T-helper 2 cell treated with Interferon-gamma antibody and Interleukin-4, amounts not matched to agents 5 μg/mL and 100 μg/mL, for 36 hours (primary cell): ENCODE measurements at regions not wholly inside any gene's neighbourhood (a gene's known extent, or its start where the extent isn't known, plus 50 kb on each side); places are given as distances from the start of the nearest gene placed in this dataset.

Experiments used
- DNase-seq: peaks from one replicate; pipeline ENCODE4 v3.0.0; 2021; ENCODE audit warnings: low spot score
- H3K27ac Mint-ChIP-seq: one replicate; pipeline ENCODE4 v1.8.0; 2021; ENCODE audit warnings: mild to moderate bottlenecking, mixed read lengths
- H3K27me3 Mint-ChIP-seq: one replicate; pipeline ENCODE4 v1.8.0; 2021; ENCODE audit warnings: low read depth, mixed read lengths
- H3K36me3 Mint-ChIP-seq: one replicate; pipeline ENCODE4 v1.8.0; 2021; ENCODE audit warnings: low read depth, mixed read lengths
- H3K4me1 Mint-ChIP-seq: one replicate; pipeline ENCODE4 v1.8.0; 2021; ENCODE audit warnings: low read depth, mixed read lengths
- H3K4me3 Mint-ChIP-seq: one replicate; pipeline ENCODE4 v1.8.0; 2022; ENCODE audit warnings: mild to moderate bottlenecking, moderate library complexity, mixed read lengths
- H3K9me3 Mint-ChIP-seq: one replicate; pipeline ENCODE4 v1.8.0; 2021; ENCODE audit warnings: mixed read lengths

GRCh38 chr12:69105101-69105962 lies 134.0 kb upstream of the CPSF6 start:
- Mint-ChIP-seq H3K36me3 (no peaks in the 10 kb centered on the region), H3K27ac (no peak overlapping the region), H3K27me3 (no peaks in the 10 kb centered on the region), H3K4me1 (no peaks in the 10 kb centered on the region), H3K4me3 (no peak overlapping the region), H3K9me3 (no peaks in the 10 kb centered on the region)
- DNase-seq: no peak

- H3K27ac Mint-ChIP-seq: no peak overlapping the region
- DNase-seq: no peak
- H3K9me3 Mint-ChIP-seq: no peaks in the 10 kb centered on the region
- no peaks in the 10 kb centered on the region for H3K4me1 Mint-ChIP-seq
- H3K4me3 Mint-ChIP-seq: no peak overlapping the region
- H3K36me3 Mint-ChIP-seq: no peaks in the 10 kb centered on the region
- no peaks in the 10 kb centered on the region for H3K27me3 Mint-ChIP-seq
These were observed 132.8 kb upstream of the CPSF6 start for GRCh38 chr12:69106482-69107118.

DNA sequence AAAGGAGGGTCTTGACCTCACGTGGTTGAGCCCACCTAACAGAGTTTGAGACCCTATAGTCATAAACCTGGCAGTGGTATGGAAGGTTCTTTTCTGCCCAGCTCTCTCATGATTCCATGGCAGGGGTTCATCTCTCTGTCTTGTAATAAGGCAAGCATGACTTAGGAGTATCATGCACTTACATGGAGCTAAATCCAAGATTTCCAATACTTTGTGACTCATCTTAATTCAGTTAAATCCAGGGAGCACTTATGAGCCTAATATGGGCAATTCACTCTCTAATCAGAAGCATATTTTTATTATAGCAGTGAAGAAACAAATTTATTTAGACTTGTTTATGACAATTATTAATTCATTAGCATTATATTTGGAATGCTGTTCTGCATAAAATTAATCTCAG lies 131.8 kb upstream of the CPSF6 start:
- no peak for DNase-seq

DNA sequence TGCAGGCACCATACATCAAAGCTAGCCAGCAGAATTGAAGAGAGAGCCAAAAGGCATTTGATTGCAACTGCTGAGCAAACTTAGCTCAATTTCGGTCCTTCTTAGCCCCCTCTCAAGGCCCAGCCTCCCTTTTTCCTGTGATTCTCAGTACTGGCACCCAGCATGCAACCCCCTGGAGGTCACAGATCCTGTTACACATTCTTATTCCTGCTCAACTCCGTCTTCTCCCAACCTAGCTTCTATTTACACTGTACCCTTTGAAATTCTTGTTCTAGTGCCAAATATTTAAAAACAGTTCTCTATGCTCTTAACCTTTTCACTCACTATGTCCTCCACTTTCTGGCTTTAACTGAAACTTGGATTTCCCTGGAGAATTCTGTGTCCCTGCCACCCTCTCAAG lies 131.3 kb upstream of the CPSF6 start:
- Mint-ChIP-seq H3K27me3 (peaks cover 6% of the 10 kb centered on the region), H3K4me3 (no peak overlapping the region)

More for the DNA sequence above, 131.8 kb upstream of the CPSF6 start:
- no peaks in the 10 kb centered on the region for H3K36me3 Mint-ChIP-seq
- H3K27ac Mint-ChIP-seq: no peak overlapping the region
- no peak overlapping the region for H3K4me3 Mint-ChIP-seq
- peaks cover 4% of the 10 kb centered on the region for H3K27me3 Mint-ChIP-seq
- H3K9me3 Mint-ChIP-seq: no peaks in the 10 kb centered on the region
- H3K4me1 Mint-ChIP-seq: no peaks in the 10 kb centered on the region

DNA sequence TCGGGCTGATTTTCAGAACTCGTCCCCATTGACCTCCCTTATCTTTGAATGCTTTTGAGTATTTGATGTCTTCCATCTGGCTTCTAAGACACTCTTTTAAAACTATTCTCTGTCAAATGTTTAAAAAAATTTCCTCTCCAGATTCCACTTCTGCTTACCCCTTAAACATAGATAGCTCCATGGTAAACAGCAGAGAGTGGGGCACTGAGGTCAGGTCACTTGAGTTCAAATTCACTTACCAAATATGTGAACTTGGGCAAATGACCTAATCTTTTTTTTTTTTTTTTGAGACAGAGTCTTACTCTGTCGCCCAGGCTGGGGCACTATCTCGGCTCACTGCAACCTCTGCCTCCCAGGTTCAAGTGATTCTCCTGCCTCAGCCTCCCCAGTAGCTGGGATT lies 126.8 kb upstream of the CPSF6 start:
- Mint-ChIP-seq H3K36me3 (no peaks in the 10 kb centered on the region), H3K4me3 (no peak overlapping the region), H3K9me3 (no peaks in the 10 kb centered on the region), H3K27ac (no peak overlapping the region), H3K27me3 (peaks cover 6% of the 10 kb centered on the region), H3K4me1 (no peaks in the 10 kb centered on the region)
- DNase-seq: no peak

More for the DNA sequence above, 131.3 kb upstream of the CPSF6 start:
- Mint-ChIP-seq H3K36me3 (no peaks in the 10 kb centered on the region), H3K4me1 (no peaks in the 10 kb centered on the region), H3K9me3 (no peaks in the 10 kb centered on the region), H3K27ac (no peak overlapping the region)
- no peak for DNase-seq

GRCh38 chr12:69115099-69115498 lies 124.3 kb upstream of the CPSF6 start:
- H3K27me3 Mint-ChIP-seq: peaks cover 6% of the 10 kb centered on the region
- H3K27ac Mint-ChIP-seq: no peak overlapping the region
- H3K36me3 Mint-ChIP-seq: no peaks in the 10 kb centered on the region
- H3K9me3 Mint-ChIP-seq: no peaks in the 10 kb centered on the region
- no peak overlapping the region for H3K4me3 Mint-ChIP-seq
- DNase-seq: no peak
- H3K4me1 Mint-ChIP-seq: no peaks in the 10 kb centered on the region

DNA sequence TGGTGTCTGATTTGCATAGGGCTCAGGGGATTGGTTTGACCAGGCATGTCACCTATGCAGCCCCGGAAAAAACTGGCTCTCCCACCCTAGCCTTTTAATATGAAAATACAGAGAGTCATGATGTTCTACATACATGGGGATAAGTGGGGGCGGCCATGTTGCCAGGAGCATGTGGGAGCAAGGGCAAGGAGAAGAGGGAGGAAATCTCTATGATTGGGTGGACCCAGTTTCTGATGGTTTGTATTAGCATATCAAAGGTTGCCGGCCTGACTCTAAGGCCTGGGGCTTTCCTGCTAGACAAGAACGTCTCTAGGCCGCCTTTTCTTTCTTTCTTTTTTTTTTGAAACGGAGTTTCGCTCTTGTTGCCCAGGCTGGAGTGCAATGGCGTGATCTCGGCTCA lies 123.4 kb upstream of the CPSF6 start:
- no peak for DNase-seq
- Mint-ChIP-seq H3K36me3 (no peaks in the 10 kb centered on the region), H3K27me3 (peaks cover 6% of the 10 kb centered on the region), H3K4me3 (no peak overlapping the region), H3K9me3 (no peaks in the 10 kb centered on the region), H3K27ac (no peak overlapping the region), H3K4me1 (no peaks in the 10 kb centered on the region)

DNA sequence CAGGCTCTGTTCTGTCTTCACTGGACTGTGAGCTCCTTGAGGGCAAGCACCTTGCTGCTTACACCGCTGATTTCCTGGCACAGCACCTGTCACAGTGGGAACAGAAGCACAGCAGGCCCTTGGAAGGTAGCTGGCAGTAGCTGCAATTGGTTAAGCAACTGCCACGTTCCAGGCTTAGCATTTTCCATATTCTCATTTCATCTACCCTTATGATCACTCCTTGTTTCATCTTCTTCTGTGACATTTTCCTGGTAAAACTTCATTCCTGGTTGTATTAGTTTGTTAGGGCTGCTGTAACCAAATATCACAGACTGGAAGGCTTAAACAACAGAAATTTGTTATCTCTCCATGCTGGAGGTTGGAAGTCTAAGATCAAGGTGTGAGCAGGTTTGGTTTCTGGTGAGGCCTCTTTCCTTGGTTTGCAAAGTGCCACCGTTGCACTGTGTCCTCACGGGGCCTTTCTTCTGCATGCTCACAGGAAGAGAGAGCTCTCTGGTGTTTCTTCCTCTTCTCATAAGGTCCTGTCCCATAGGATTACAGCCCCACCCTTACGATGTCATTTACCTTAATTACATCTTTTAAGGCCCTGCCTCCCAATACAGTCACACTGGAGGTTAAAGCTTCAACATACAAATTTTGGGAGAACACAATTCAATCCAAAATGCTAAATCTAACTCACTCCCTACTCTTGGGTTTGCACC lies 121.7 kb upstream of the CPSF6 start:
- H3K27ac Mint-ChIP-seq: no peak overlapping the region
- H3K27me3 Mint-ChIP-seq: no peaks in the 10 kb centered on the region
- H3K9me3 Mint-ChIP-seq: no peaks in the 10 kb centered on the region
- H3K4me3 Mint-ChIP-seq: no peak overlapping the region
- no peaks in the 10 kb centered on the region for H3K36me3 Mint-ChIP-seq
- no peak for DNase-seq
- H3K4me1 Mint-ChIP-seq: no peaks in the 10 kb centered on the region

- DNase-seq: no peak
- H3K27me3 Mint-ChIP-seq: no peaks in the 10 kb centered on the region
- H3K36me3 Mint-ChIP-seq: no peaks in the 10 kb centered on the region
- no peaks in the 10 kb centered on the region for H3K4me1 Mint-ChIP-seq
- H3K4me3 Mint-ChIP-seq: no peak overlapping the region
- no peak overlapping the region for H3K27ac Mint-ChIP-seq
- H3K9me3 Mint-ChIP-seq: no peaks in the 10 kb centered on the region
These were observed 120.9 kb upstream of the CPSF6 start for GRCh38 chr12:69118516-69118915.

DNA sequence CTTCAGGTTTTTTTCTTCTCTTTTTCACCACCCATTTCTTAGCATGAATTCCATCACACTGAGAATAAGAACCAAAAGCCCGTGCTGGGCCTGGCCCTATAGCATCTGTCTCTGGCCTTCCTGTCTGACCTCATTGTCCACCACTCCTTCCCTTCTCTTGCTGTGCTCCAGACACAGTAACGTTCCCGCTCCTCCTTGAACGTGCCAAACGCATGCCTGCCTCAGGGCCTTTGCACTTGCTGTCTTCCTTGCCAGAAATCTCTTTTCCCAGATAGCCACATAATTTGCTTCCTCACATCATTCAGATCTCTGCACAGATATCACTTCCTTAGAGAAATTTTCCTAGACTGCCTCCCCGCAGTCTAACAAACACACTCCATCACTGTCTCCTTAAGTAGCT lies 119.6 kb upstream of the CPSF6 start:
- no peaks in the 10 kb centered on the region for H3K27me3 Mint-ChIP-seq
- no peaks in the 10 kb centered on the region for H3K4me1 Mint-ChIP-seq
- H3K4me3 Mint-ChIP-seq: no peak overlapping the region
- H3K36me3 Mint-ChIP-seq: no peaks in the 10 kb centered on the region
- no peak overlapping the region for H3K27ac Mint-ChIP-seq
- no peak for DNase-seq
- no peaks in the 10 kb centered on the region for H3K9me3 Mint-ChIP-seq

GRCh38 chr12:69120354-69120753 lies 119.0 kb upstream of the CPSF6 start:
- no peak for DNase-seq
- Mint-ChIP-seq H3K36me3 (no peaks in the 10 kb centered on the region), H3K4me1 (no peaks in the 10 kb centered on the region), H3K9me3 (no peaks in the 10 kb centered on the region), H3K27me3 (no peaks in the 10 kb centered on the region), H3K4me3 (no peak overlapping the region), H3K27ac (no peak overlapping the region)

DNA sequence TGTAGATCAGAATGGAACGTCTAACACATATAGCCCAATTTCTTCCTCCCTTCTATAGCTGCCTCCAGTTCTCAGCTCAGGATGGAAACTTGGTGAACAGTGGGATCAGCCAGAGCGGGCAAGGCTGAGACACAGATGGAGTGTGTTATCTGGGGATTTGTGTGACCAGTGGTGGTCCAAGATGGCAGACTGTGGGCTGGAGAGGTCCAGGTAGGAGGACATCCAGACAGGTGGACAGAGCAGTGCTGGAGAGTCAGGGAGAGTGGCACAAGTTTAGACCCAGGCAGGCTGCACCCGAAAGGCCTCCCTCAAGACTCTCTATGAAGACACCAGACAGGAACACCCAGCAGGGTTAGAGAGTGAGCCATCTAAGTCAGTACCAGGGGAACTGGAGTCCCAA lies 116.1 kb upstream of the CPSF6 start:
- H3K36me3 Mint-ChIP-seq: no peaks in the 10 kb centered on the region
- H3K27me3 Mint-ChIP-seq: no peaks in the 10 kb centered on the region
- H3K9me3 Mint-ChIP-seq: no peaks in the 10 kb centered on the region
- H3K4me3 Mint-ChIP-seq: no peak overlapping the region
- DNase-seq: no peak
- no peak overlapping the region for H3K27ac Mint-ChIP-seq
- no peaks in the 10 kb centered on the region for H3K4me1 Mint-ChIP-seq

DNA sequence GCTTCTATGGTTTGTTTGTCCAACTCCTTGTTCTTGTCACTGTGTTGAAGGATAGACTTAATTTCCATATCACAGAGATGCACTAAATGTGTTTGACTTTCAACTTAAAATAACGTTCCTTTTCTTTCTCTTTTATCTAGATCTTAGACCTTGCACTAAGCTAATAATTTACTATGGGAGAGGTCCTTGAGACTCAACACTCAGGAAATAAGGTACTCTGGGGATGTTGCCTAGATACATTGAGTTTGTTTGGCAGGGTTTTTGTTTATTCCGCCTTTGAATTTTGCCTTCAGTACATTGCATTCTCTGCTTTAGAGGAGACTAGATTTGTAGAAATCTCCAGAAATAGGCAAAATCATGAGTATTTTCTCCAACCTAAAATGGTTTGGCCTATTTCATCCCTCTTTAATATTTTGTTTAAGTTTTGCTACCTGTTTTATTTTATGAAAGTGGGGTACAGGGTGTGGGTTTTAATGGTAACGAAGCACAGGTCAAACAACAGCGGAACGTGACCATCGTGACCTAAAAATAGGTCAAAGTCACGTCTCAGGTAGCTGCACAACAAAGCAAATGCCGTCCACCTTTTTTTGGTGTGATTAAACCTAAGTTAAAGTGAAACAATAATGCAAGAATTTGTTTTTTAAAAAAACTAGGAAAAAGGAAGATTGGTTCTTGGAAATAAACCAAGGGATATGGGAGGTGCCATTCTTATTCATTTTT lies 115.3 kb upstream of the CPSF6 start:
- no peaks in the 10 kb centered on the region for H3K27me3 Mint-ChIP-seq
- no peak overlapping the region for H3K27ac Mint-ChIP-seq
- H3K4me3 Mint-ChIP-seq: no peak overlapping the region
- H3K4me1 Mint-ChIP-seq: no peaks in the 10 kb centered on the region
- no peak for DNase-seq
- H3K36me3 Mint-ChIP-seq: no peaks in the 10 kb centered on the region
- H3K9me3 Mint-ChIP-seq: no peaks in the 10 kb centered on the region

- Mint-ChIP-seq H3K36me3 (no peaks in the 10 kb centered on the region), H3K27me3 (peaks cover 16% of the 10 kb centered on the region), H3K4me3 (no peak overlapping the region), H3K9me3 (no peaks in the 10 kb centered on the region), H3K27ac (no peak overlapping the region), H3K4me1 (no peaks in the 10 kb centered on the region)
- DNase-seq: no peak
These were observed 110.4 kb upstream of the CPSF6 start for GRCh38 chr12:69129017-69129416.
